ENCODE measurements at regions not wholly inside any gene's neighbourhood (a gene's known extent, or its start where the extent isn't known, plus 50 kb on each side); places are given as distances from the start of the nearest gene placed in this dataset.

GRCh38 chr3:59688636-59689035 lies 638.8 kb upstream of the CFAP20DC start:
- TF ChIP-seq CTCF (IDR thresholded peaks at IDR 0.05) (no peak), POLR2AphosphoS5 (IDR thresholded peaks at IDR 0.05) (no peak), POLR2A (IDR thresholded peaks at IDR 0.05; ENCODE audit: low read depth) (no peak)
